SK-N-SH (cell line): ENCODE measurements at regions not wholly inside any gene's neighbourhood (a gene's known extent, or its start where the extent isn't known, plus 50 kb on each side); places are given as distances from the start of the nearest gene placed in this dataset.
"Not testable (repeated sequence)": the region's sequence is repeated elsewhere in the genome, so short reads cannot be mapped to it uniquely, and the experiment has no call there.

ENCODE experiments used
- CTCF ChIA-PET: fragments of 300-600, 350-600 bp; formaldehyde crosslinking; extraction: SDS; loops from one replicate; lab custom pipeline; 2021; lab: Yijun Ruan, JAX
- POLR2A ChIA-PET: fragments of 350-600 bp; sonication (Branson Sonifier 250); formaldehyde crosslinking; extraction: SDS; loops from one replicate; lab custom pipeline; 2020; ENCODE audit warnings: antibody characterized with exemption, inconsistent platforms; lab: Yijun Ruan, JAX
- DNase-seq: peaks from one replicate; pipeline ENCODE4 v3.0.0; 2012
- H2AFZ ChIP-seq: fragments of 200-600 bp; sonication (generic); 2 replicates; pipeline ENCODE4 v1.8.1; 2016; ENCODE audit warnings: antibody characterized with exemption, mild to moderate bottlenecking, low read depth
- H3F3A ChIP-seq: fragments of 200-600 bp; sonication (generic); replicated peaks from 2 replicates; pipeline ENCODE3; 2016; ENCODE audit warnings: antibody characterized with exemption, mild to moderate bottlenecking; ENCODE audit not compliant: insufficient read depth
- H3K27ac ChIP-seq, 2 experiments: fragments of 200-500 bp in 1 of 2; fragments of 200-600 bp in 1 of 2; sonication (Bioruptor generic) in 1 of 2; sonication (generic), shearing (Covaris generic) in 1 of 2; 2 replicates each; pipeline versions ENCODE4 v1.5.1 to v1.6.1; 2014 to 2016; ENCODE audit warnings: low read depth in 2 of 2, inconsistent platforms in 1 of 2, low read length in 1 of 2, mild to moderate bottlenecking in 1 of 2, mixed read lengths in 1 of 2
- H3K27me3 ChIP-seq: fragments of 200-600 bp; sonication (generic), shearing (Covaris generic); 2 replicates; pipeline ENCODE4 v1.6.1; 2016; ENCODE audit warnings: mixed run types; ENCODE audit not compliant: insufficient read depth
- H3K36me3 ChIP-seq, 2 experiments: fragments of 200-500 bp in 1 of 2; fragments of 200-600 bp in 1 of 2; sonication (Bioruptor generic) in 1 of 2; sonication (generic) in 1 of 2; replicated peaks in 1 of 2; 2 replicates each; pipeline versions ENCODE3 to v1.5.1; 2014 to 2016; ENCODE audit warnings: low read length in 1 of 2, mild to moderate bottlenecking in 1 of 2; ENCODE audit not compliant: insufficient read depth in 2 of 2, control insufficient read depth in 1 of 2
- H3K4me1 ChIP-seq, 2 experiments: fragments of 200-500 bp in 1 of 2; fragments of 200-600 bp in 1 of 2; sonication (Bioruptor generic) in 1 of 2; sonication (generic), shearing (Covaris generic) in 1 of 2; 2 replicates each; pipeline versions ENCODE4 v1.5.1 to v1.6.1; 2014 to 2016; ENCODE audit warnings: low read depth in 1 of 2, low read length in 1 of 2, mixed run types in 1 of 2; ENCODE audit not compliant: insufficient read depth in 2 of 2, control insufficient read depth in 1 of 2
- H3K4me2 ChIP-seq: fragments of 200-600 bp; sonication (generic), shearing (Covaris generic); 2 replicates; pipeline ENCODE4 v1.6.1; 2017; ENCODE audit warnings: mixed run types
- H3K4me3 ChIP-seq, 2 experiments: fragments of 200-500 bp in 1 of 2; fragments of 200-600 bp in 1 of 2; sonication (Bioruptor generic) in 1 of 2; sonication (generic), shearing (Covaris generic) in 1 of 2; 2 replicates each; pipeline versions ENCODE4 v1.5.1 to v1.8.1; 2014 to 2016; ENCODE audit warnings: low read depth in 2 of 2, inconsistent platforms in 1 of 2, low read length in 1 of 2, mild to moderate bottlenecking in 1 of 2, mixed read lengths in 1 of 2, moderate library complexity in 1 of 2
- H3K79me2 ChIP-seq: fragments of 200-600 bp; sonication (generic); 2 replicates; pipeline ENCODE4 v1.8.1; 2017; ENCODE audit warnings: mild to moderate bottlenecking; ENCODE audit not compliant: insufficient read depth
- H3K9ac ChIP-seq: fragments of 200-600 bp; sonication (generic); 2 replicates; pipeline ENCODE4 v1.6.1; 2017; ENCODE audit warnings: mixed run types
- H3K9me2 ChIP-seq: fragments of 200-600 bp; sonication (generic); 2 replicates; pipeline ENCODE4 v1.6.1; 2017; ENCODE audit warnings: mixed run types
- H3K9me3 ChIP-seq: fragments of 200-600 bp; sonication (generic); 2 replicates; pipeline ENCODE4 v1.6.1; 2017; ENCODE audit warnings: mixed run types, mild to moderate bottlenecking, moderate library complexity
- H4K20me1 ChIP-seq: fragments of 200-600 bp; sonication (generic); 2 replicates; pipeline ENCODE4 v1.6.1; 2017; ENCODE audit warnings: mild to moderate bottlenecking, mixed run types; ENCODE audit not compliant: insufficient read depth
- CHD2 ChIP-seq: fragments of 150-350 bp; IDR thresholded peaks from 2 replicates; pipeline ENCODE4 v1.6.1; 2018; ENCODE audit warnings: low read length; ENCODE audit not compliant: partially characterized antibody
- EZH2phosphoT487 ChIP-seq: fragments of 200-600 bp; sonication (generic); IDR thresholded peaks from 2 replicates; pipeline ENCODE4 v1.6.1; 2017; ENCODE audit warnings: low read depth, mixed run types, mild to moderate bottlenecking, antibody characterized with exemption, moderate library complexity, borderline replicate concordance
- FOSL2 ChIP-seq: IDR thresholded peaks from 2 replicates; pipeline ENCODE4 v1.4.0; 2012; ENCODE audit warnings: low read depth, mild to moderate bottlenecking, moderate library complexity, borderline replicate concordance
- FOXJ3 ChIP-seq: sonication (generic); formaldehyde crosslinking; IDR thresholded peaks from 2 replicates; pipeline ENCODE4 v1.5.1; 2020; ENCODE audit warnings: mild to moderate bottlenecking, missing genetic modification reagents
- MEF2A ChIP-seq: IDR thresholded peaks from 2 replicates; pipeline ENCODE4 v1.4.0; 2012; ENCODE audit warnings: low read depth, borderline replicate concordance
- RFX5 ChIP-seq: IDR thresholded peaks from 2 replicates; pipeline ENCODE4 v1.6.1; 2012; ENCODE audit warnings: mild to moderate bottlenecking, improper control_type of control experiment, low read length
- SMC3 ChIP-seq: IDR thresholded peaks from 2 replicates; pipeline ENCODE4 v1.6.1; 2012; ENCODE audit warnings: low read depth, low read length, improper control_type of control experiment
- TCF12 ChIP-seq: IDR thresholded peaks from 2 replicates; pipeline ENCODE4 v1.4.0; 2012
- YY1 ChIP-seq: IDR thresholded peaks from 2 replicates; pipeline ENCODE4 v1.4.0; 2012; ENCODE audit warnings: low read depth, mild to moderate bottlenecking
- WGBS: methylation state at CpG from one replicate; pipeline ENCODE4 v1.1.6; 2017; ENCODE audit warnings: low lambda C conversion rate; 5-methylcytosine and 5-hydroxymethylcytosine counted together
- TF ChIP-seq, protein P1 (sequence below): IDR thresholded peaks from 2 replicates; pipeline ENCODE4 v1.4.0; 2012; ENCODE audit warnings: low read depth, borderline replicate concordance
- TF ChIP-seq, protein P2 (sequence below): IDR thresholded peaks from 2 replicates; pipeline ENCODE4 v1.4.0; 2012; ENCODE audit warnings: low read depth, borderline replicate concordance
- TF ChIP-seq, protein P3 (sequence below): fragments of 150-350 bp; IDR thresholded peaks from 2 replicates; pipeline ENCODE4 v1.6.1; 2016; ENCODE audit warnings: mild to moderate bottlenecking, low read depth, low read length
- TF ChIP-seq, protein P4 (sequence below): fragments of 150-350 bp; IDR thresholded peaks from 2 replicates; pipeline ENCODE4 v1.6.1; 2017; ENCODE audit warnings: antibody characterized with exemption, low read length, low read depth, borderline replicate concordance

DNA sequence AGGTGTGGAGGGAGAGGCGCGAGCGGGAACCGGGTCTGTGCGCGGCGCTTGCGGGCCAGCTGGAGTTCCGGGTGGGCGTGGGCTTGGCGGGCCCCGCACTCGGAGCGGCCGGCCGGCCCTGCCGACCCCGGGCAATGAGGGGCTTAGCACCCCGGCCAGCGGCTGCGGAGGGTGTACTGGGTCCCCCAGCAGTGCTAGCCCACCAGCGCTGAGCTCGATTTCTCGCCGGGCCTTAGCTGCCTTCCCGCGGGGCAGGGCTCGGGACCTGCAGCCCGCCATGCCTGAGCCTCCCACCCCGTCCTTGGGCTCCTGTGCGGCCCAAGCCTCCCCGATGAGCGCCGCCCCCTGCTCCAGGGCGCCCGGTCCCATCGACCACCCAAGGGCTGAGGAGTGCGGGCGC lies 130.5 kb downstream of the DCLK3 start:
- CTCF ChIA-PET, H3K36me3 ChIP-seq, H3F3A ChIP-seq, H3K79me2 ChIP-seq, H3K4me2 ChIP-seq, POLR2A ChIA-PET, H3K9ac ChIP-seq, H2AFZ ChIP-seq, H3K9me2 ChIP-seq, H3K4me3 ChIP-seq, H3K4me1 ChIP-seq, H3K9me3 ChIP-seq, H3K27ac ChIP-seq, H3K27me3 ChIP-seq, H4K20me1 ChIP-seq, DNase-seq: not testable (repeated sequence)
- 92% methylated on average over 10 of the region's 39 CpGs for WGBS

DNA sequence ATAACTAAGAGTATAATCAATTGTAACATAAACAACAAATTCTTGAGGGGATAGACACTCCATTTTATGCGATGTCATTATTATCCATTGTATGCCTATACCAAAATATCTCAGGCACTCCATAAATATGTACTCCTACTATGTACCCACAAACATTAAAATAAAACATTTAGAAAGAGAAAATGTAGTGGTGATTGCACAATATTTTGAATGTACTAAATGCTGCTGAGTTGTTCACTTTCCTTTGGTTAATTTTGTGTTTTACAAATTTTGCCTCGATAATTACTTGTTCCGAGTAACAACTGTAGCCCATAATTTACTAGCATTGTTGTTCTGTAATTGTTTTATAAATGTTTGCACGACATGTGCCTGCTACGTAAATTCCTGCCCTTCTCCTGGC lies 131.3 kb downstream of the DCLK3 start:
- Histone ChIP-seq H2AFZ (no peak overlapping the region), H3F3A (no peaks in the 10 kb centered on the region), H3K4me1 (peaks cover 0 to 3% of the 10 kb centered on the region in 2 experiments; a peak in 1 of 4 replicates), H4K20me1 (no peaks in the 10 kb centered on the region), H3K4me3 (no peak overlapping the region), H3K27me3 (no peaks in the 10 kb centered on the region), H3K79me2 (no peaks in the 10 kb centered on the region), H3K27ac (no peak overlapping the region), H3K9me2 (no peaks in the 10 kb centered on the region), H3K4me2 (no peak overlapping the region), H3K36me3 (no peaks in the 10 kb centered on the region), H3K9me3 (no peaks in the 10 kb centered on the region), H3K9ac (no peak overlapping the region)
- WGBS: 79% methylated on average over 5 of the region's 5 CpGs
- TF ChIP-seq CHD2 (no peak), EZH2phosphoT487 (no peak), MEF2A (no peak), YY1 (no peak), FOXJ3 (no peak), RFX5 (no peak), TCF12 (no peak), SMC3 (no peak), FOSL2 (no peak)
- TF ChIP-seq, protein P1, sequence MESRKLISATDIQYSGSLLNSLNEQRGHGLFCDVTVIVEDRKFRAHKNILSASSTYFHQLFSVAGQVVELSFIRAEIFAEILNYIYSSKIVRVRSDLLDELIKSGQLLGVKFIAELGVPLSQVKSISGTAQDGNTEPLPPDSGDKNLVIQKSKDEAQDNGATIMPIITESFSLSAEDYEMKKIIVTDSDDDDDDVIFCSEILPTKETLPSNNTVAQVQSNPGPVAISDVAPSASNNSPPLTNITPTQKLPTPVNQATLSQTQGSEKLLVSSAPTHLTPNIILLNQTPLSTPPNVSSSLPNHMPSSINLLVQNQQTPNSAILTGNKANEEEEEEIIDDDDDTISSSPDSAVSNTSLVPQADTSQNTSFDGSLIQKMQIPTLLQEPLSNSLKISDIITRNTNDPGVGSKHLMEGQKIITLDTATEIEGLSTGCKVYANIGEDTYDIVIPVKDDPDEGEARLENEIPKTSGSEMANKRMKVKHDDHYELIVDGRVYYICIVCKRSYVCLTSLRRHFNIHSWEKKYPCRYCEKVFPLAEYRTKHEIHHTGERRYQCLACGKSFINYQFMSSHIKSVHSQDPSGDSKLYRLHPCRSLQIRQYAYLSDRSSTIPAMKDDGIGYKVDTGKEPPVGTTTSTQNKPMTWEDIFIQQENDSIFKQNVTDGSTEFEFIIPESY: no peak
- TF ChIP-seq, protein P2, sequence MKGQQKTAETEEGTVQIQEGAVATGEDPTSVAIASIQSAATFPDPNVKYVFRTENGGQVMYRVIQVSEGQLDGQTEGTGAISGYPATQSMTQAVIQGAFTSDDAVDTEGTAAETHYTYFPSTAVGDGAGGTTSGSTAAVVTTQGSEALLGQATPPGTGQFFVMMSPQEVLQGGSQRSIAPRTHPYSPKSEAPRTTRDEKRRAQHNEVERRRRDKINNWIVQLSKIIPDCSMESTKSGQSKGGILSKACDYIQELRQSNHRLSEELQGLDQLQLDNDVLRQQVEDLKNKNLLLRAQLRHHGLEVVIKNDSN: no peak
- TF ChIP-seq, protein P3, sequence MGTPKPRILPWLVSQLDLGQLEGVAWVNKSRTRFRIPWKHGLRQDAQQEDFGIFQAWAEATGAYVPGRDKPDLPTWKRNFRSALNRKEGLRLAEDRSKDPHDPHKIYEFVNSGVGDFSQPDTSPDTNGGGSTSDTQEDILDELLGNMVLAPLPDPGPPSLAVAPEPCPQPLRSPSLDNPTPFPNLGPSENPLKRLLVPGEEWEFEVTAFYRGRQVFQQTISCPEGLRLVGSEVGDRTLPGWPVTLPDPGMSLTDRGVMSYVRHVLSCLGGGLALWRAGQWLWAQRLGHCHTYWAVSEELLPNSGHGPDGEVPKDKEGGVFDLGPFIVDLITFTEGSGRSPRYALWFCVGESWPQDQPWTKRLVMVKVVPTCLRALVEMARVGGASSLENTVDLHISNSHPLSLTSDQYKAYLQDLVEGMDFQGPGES: no peak
- TF ChIP-seq, protein P4, sequence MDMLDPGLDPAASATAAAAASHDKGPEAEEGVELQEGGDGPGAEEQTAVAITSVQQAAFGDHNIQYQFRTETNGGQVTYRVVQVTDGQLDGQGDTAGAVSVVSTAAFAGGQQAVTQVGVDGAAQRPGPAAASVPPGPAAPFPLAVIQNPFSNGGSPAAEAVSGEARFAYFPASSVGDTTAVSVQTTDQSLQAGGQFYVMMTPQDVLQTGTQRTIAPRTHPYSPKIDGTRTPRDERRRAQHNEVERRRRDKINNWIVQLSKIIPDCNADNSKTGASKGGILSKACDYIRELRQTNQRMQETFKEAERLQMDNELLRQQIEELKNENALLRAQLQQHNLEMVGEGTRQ: no peak
- CTCF ChIA-PET: no interaction called here
- DNase-seq: no peak
- POLR2A ChIA-PET: no interaction called here
